GM18867 (cell line): ENCODE measurements at regions not wholly inside any gene's neighbourhood (a gene's known extent, or its start where the extent isn't known, plus 50 kb on each side); places are given as distances from the start of the nearest gene placed in this dataset.

Experiments
- ATAC-seq: cut with Tn5 transposase; IDR thresholded peaks from one replicate; pipeline ENCODE4 v1.9.1; 2021; ENCODE audit warnings: mild to moderate bottlenecking, moderate library complexity; ENCODE audit not compliant: unreplicated experiment

DNA sequence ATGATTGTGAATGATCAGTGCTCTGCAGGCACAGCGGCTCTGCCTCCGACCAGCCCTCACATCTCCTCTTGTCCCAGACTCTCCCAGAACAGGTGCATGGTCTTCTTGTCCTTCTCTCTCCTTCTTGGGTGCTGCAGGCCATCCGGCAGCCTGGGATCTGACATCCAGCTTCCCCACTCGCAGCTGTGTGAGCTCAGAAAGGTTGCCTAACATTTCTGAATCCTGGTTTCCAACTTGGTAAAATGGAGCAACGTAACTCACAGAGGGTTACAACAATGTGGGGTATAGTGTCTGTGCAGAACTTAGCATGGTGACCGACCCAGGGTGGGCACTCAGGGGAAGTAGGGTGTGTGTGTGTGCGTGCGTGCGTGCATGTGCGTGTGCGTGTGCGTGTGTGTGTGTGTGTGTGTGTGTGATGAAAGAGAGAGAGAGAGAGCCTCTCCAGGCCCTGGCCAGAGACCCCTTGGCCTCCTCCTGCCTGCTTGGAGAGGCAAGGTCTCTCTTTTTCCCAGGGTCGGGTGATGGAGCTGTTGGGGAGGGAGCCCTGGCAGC lies 110.1 kb downstream of the SNX5 start:
- ATAC-seq: no peak

DNA sequence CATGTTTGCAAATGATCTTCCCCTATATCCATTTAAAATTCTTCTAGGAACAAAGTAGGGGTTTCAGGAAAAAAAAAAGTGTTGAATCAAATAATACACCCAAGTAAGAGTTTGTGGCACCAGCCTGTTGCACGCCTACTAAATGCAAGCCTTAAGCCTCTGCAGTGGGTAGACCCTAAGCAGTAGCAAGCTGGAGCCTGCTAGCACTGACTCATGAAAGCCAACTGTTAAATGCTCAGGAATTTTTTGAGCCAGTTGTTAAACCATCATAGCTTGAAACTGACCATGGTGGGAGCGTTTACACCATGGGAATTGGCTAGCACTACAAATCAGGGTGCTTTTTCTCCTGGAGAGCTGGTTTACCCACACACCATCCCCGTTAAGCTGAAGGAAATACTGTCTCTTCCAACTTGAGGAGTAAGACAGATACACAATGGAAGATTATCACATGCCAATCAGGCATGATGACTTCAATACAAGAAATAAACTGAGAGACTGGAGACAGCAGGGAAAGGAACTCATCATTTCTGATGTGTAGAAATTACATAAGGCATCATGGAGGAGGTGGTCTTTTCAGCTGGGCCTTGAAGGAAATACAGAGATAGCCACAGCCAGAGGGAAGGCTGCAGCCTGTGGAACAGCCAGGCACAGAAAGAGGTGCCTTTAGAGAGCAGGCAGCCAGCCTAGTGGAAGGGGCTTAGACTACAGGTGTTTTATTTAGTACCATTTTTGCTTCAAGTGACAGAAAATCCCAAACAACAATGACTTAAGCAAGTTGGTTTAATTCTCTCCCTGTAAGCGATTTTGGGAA lies 110.8 kb downstream of the SNX5 start:
- ATAC-seq: no peak

- ATAC-seq: no peak
Observed at GRCh38 chr20:17856837-17857605, 111.6 kb downstream of the SNX5 start.

DNA sequence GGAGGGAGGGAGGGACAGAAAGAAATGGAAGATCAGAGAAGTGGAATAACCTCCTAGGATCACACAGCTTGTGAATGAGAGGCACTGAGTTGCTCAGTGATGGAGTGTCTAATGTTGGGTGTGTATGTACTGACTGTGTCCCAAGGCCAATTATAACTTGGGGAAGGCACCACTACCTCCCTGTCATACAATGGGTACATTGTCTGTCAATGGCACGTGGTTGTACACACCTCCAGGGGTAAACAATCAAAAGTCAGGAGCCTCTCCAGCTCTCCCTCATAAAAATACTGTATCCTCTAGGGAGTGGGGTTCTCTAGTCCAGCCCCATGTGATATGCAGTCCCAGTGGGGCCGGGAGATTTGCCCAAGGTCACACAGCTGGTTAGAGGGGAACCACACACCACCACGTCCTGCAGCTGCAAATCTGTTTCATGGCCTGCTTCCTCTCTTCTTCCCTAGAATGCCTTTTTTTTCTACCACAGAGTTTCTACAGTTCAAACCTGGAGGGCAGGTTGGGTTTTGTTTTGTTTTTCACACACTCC lies 112.5 kb downstream of the SNX5 start:
- peak; percentile 84 for ATAC-seq

DNA sequence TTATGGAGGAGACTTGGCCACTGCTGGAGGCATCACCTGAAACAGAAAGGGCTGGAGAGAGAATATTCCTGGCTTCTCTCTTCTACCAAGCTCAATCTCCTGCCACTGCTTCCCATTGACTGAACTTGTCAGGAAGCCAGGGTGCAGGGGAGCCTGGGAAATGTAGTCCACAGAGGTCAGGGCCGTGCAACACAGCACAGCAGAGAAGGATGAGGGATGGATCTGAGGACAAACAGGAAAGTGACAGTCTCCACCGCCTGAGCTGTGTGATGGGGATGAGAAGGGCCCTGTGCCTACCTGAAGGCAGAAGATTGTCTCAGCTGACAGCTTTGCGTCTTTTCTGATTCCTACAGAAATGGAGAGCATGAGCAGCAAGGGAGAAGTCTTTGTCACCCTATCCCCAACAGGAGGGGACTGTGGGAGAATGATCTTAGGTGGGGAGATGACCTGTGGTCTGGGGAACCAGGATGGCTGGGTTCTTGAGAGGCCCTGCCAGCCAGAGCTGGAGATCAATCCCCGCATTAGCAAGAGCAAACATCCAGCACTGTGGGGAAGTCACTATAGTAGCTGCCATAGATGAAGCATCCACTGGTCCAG lies 114.2 kb downstream of the SNX5 start:
- ATAC-seq: no peak

DNA sequence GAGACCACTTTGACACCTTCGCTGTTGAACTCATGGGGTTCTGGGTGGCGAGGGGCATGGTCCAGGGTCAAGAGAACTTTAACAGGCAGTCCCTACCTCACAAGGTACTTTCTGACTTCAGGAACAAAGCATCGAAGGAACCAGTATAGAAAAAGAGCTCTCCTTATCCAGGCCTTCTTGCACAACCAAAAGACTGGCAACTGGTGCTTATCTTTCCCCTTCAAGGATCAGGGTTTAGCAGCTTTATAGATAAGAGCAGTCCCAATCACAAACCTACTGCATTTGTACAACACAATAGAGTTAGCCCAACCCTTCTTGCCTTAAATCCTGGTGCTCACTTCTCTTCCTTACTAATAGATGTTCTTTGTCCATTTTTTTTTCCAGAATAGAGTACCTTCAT lies 116.3 kb downstream of the SNX5 start:
- ATAC-seq: no peak

GRCh38 chr20:17850684-17851026 lies 117.9 kb downstream of the SNX5 start:
- no peak for ATAC-seq

DNA sequence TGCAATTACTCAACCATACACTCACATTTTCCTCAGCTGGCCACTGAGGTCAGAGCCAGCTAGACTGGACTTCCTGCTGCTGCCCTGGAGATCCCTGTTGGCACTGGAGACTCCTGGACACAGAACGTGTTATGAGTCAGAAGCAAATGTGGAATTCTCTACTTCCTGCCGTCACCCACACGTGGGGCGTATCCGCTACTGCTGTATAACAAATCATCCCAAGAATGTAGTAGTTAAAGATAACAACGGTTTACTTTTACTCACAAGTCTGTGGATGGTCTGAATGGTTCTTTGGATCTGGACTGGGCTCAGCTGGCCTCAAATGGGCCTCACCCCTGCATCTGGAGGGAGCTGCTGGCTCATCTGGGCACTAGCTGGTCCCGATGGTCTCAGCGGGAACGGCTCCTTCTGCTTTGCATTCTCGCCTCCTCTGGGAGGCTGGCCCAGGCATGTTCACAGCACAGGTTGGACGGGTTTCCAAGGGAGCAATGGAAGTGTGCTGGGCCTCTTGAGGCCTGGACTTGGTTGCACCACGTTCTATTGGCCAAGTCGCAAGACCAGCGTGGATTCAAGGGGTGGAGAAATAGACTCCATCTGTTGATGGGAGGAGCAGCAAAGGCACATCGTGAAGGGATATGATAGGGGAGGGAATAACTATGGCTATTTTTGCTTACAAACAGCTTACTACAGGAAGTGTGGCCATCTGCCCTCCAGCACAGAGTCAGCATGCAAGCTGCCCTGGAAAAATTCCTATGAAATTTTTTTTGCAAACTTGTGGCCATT lies 118.5 kb downstream of the SNX5 start:
- no peak for ATAC-seq

DNA sequence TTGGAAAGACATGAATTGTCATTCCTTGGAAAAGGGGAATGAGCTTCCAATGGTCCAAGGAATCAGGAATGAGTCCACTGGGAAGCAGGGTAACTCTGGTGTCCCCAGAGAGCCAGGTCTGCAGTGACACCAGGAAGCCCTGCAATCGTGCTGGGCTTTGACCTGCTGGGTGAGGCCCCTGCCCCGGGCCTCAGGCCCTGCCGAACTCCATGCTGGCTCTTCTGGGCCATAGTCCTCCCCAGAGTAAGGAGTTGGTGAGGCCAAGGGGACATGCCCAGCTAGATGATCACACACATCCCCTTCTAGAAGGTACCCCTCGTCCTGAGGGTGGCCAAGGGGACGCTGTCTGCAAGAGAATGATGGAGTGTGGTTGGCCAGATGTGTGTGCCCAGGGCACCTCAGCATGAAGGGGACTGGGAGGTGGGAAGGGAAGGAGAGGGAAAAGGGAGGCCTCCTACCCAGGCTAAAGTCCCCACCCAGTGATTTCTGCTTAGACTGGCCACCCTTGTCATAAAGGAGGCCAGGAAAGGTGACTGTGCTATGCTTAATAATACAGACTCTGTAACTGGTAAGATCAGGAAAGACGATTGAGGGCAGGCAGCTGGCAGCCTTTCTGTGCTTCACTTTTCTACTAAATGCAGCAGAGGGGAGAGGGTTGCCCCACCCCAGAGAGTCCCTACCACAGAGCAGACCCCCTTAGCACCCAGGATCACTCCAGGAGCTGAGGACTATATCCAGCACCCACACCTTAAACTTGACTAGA lies 119.3 kb downstream of the SNX5 start:
- ATAC-seq: no peak

DNA sequence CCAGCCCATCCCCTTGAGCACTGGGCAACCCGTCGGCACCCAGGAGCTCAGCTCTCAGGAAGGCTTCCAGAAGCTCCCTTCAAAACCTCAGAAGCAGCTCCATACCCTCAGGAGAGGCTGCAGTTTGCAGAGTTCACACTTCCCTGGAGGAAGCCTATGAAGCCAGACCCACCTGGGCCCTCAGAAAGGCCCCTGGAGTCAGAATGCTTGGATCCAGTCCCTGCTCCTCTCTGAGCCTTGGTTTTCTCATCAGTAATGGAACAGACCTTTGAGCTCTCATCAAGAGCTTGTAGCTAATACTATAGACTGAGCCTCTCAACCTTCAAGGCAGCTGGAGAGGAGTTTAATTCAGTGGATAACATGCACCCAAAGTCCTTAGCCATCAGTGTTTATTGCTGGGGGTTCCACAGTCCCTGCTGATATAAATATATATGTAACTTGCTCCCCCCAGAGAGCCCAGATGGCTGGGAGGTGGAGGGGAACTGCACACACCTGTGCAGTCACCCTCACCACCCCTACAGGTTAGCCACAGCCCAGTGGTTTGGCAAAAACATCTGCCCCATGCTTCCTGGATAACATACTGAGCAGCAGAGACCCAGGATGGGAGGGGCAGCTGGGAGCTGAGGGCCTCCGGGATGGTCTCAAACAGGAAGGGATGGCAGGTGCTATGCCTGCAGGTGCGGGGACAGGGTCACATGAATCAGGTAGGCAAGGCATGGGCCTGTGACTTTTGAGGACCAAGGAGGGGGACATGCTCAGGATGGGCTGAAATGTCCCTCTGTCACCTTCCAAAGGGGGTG lies 120.1 kb downstream of the SNX5 start:
- ATAC-seq: no peak

DNA sequence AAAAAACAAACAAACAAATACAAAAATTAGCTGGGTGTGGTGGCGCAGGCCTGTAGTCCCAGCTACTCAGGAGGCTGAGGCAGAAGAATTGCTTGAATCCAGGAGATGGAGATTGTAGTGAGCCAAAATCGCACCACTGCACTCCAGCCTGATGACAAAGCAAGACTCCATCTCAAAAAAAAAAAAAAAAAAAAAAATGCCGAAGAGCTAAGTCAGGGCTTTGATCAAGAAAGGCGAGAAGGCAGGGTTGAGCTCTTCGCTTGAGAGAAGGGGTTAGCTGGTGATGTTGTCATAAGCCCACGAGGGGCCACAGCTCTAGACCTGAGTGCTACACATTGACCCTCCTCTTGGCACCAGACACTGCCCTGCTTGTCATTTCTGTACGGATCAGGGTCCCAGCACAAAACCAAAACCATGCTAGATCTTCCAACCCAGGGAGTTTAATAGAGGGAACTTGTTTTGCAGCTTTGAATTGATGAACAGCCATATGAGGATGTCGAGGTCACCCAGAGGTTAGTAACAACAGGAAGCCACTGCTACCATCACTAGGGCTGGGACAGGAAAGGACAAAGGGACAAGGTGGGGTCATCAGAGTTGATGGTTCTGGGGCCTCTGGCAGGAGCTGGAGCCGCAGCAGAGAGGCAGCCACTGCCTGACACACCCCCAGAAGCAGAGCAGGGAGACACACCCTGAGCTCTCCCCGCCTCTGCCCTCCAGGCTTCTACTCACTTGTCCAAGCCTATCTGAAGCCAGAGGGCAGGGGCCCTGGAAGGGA lies 122.7 kb downstream of the SNX5 start:
- ATAC-seq: no peak

DNA sequence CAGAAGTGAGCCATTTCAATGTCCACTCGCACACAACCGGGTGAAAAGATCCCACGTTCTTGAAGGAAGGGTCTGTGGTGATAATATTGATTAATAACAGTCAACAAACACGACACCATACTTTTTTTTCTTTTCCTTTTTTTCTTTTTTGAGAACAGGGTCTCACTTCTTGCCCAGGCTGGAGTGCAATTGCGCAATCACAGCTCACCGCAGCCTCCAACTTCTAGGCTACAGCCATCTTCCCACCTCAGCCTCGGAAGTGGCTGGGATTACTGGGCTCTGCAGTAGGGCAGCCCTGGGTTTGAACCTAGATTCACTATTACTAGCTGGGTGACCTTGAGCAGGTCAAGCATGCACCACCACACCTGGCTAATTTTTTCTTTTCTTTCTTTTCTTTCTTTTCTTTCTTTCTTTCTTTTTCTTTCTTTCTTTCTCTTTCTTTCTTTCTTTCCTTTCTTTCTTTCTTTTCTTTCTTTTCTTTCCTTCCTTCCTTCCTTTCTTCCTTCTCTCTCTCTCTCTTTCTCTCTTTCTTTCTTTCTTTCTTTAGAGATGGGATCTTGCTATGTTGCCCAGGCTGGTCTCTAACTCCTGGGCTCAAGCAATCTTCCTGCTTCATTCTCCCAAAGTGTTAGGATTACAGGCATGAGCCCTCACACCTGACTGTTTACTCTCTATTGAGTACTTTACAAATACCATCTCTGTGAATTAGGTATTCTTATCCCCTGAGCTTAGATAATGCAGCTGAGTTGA lies 123.9 kb downstream of the SNX5 start:
- no peak for ATAC-seq

- no peak for ATAC-seq
Observed at GRCh38 chr20:17844133-17844429, 124.5 kb downstream of the SNX5 start.

DNA sequence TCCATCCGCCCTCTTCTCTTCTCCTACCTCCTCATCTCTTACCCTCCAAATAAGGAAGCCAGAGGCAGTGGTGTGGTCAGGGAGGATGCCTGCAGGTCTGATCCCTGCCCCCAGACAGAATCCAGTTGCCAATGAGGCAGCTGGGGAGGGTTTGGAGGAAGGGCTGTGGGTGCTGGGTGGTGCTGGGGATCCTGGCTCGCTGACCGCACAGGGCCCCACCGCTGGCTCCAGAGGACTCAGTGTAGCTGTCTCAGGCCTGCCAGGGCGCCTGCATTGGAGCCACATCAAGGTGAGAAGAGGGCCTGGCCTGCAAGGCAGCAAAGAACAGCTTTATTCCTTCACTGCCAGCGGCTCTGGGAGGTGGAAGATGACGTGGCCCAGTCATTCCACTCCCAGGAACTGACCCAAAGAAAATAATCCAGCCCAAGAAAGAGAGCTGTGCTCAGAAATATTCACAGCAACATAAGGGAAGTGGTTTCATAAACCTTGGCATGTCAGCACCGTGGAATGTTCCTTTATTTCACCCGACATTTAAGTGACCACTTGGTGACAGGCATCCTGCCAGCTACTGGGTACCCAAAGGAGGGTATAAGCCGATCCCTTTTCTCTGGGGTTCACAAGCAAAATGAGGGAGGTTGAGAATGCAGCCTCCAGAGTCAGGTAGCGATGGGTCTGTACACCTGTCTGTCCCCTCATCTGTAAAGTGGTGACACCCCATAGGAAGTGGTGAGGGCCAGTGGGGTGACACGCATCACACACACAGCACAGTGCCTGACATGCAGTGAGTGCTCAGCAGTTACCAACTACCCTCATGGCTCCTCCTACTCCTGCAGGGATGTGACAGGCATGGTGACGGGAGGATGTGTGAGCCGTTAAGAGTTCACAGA lies 125.1 kb downstream of the SNX5 start:
- ATAC-seq: peak; percentile 57

- no peak for ATAC-seq
Observed at GRCh38 chr20:17841751-17842215, 126.8 kb downstream of the SNX5 start.

DNA sequence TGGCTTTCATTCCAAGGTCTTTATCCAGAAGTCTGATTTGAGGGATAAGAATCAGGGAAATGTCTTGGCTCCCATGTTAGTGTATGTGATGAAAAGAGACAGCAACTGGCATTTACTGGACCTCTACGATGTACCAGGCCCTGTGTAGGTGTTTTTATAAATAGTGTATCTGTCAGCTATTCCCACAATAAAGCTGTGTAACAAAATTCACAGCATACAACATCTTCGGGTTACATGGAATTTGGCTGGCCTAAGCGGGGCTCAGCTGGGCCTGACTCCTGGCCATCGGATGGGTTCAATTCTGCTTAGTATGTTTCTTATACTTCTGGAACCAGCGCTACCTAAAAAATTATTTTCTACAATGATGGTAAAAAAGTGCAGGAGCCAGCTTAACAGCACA lies 128.2 kb downstream of the SNX5 start:
- ATAC-seq: no peak

GRCh38 chr20:17838921-17839320 lies 129.7 kb downstream of the SNX5 start:
- ATAC-seq: no peak
